ENCODE measurements at regions not wholly inside any gene's neighbourhood (a gene's known extent, or its start where the extent isn't known, plus 50 kb on each side); places are given as distances from the start of the nearest gene placed in this dataset.

DNA sequence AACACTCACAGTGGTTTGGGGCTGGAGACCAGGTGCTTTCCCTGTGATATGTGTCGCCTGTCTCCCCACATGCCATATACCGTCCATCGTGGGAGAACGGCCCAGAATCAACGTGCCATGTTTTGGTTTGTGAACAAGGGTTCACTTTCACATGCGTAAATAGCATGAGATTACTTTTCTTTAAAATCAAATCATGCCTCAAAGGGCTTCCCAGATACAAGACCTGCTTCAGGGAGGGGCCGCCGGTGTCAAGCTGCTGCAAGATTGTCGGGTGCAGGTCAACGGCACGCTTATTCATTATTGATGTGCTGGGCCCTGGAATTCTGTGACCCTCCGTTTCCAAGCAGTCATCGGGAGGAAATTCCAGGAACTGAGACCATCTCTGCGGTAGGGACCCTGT is 145.2 kb upstream of the RTL1 start:
- no peak for DNase-seq

DNA sequence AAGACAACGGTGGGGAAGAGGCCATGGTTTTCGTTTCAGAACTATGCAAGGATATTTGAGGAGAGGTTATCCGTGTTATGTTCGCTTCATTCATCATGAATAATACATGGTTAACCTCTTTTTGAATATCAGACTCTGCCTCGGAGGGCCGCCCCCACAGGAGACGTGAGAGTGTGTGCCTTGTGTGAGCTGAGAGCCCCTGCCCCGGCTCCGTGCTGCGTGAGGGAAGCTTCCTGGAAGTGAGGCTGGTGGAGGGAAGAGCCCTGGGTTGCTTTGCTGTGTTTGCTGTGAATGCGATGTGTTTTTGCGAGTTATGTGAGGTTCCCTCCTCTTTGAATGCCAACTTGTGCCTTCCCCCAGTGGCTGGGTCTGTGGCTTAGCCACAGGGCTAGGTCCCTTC is 146.0 kb upstream of the RTL1 start:
- DNase-seq = no peak

DNA sequence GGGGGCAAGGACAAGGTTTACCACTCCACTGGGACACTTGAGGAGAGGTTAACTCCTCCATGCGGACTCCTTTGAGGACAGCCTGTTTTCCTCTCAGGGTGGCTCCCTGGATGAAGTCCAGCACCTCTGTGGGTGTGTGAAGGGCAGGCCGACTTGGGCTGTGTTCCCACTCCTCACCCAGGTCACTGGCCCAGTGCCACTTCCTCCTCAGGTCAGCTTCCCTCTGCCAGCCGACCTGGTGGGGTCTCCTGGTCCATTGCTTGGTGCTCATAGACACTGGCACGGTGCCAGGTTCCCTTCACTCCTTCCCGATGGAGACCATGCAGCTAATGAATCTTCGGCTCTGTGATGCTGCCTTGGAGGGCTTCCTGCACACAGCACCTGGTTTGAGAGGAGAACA is 146.4 kb upstream of the RTL1 start:
- no peak for DNase-seq

DNA sequence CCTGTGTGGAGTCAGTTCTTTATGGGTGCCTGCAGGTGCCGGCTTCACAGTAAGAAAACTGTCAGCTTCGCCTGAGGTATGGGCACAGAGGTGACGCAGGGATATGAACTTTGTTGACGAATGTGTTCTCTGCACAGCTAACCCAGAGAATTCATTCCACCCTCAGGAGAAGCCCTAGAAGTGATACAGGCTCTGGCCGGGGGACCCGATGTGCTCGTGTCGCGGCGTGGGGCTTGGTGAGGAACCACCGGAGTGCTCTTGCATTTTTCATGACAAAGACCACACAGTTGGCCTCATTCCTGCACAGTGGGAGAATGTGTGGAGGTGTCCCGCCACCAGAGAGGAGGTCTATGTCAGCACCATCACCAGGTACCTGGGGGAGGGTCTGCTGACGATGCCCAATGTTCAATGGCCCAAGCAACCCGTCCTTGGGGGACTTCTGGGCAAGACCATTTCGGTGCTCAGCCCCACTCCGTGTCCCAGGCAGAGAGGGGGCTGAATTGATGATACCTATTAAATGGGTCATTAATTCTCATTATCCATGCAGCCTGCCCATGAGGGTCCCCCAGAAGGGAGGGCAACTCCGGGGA is 147.5 kb upstream of the RTL1 start:
- no peak for DNase-seq

DNA sequence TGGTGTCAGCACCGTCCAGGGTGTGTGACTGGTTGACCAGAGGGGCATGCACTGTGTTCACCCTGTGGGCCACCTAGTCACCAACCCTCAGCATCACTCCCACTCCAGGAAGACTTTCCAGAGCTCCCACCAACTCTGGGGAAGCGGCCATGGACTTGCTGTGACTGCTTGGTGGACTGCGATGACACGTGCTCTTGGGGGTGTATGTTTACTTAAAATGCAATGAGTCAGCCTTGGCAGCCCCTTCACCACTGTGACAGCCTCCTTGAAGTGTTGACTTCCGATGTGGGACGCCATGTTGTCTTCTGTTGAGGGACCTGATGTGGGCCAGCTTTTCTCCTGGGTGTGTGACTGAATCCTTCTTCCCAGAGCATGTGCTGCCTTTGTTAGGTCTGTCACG is 151.1 kb upstream of the RTL1 start:
- DNase-seq = no peak

DNA sequence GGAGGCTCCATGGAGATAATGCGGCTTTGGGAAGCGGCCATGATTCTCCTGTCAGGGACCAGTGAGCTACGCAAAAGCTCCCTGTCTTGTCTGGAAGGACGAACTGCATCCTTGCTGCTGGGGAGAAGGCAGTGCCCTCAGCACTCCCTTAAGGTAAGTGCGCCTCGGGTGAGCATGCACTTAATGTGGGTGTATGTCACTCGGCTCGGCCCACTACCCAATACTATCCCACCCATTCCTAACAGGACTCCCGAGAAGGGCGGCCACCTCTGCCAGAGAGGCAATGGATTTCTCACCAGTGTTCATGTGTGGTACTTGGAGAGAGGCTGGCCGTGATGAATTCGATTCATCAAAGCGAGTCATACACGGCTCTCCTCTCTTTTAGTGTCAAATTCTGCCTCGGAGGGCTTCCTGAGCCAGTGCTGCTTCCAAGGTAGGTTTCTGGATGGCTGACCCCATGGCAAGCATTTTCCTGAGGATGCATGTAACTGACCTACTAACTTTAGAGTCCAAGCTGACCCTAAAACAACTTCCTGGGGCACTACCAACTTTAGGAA is 151.7 kb upstream of the RTL1 start:
- no peak for DNase-seq

DNA sequence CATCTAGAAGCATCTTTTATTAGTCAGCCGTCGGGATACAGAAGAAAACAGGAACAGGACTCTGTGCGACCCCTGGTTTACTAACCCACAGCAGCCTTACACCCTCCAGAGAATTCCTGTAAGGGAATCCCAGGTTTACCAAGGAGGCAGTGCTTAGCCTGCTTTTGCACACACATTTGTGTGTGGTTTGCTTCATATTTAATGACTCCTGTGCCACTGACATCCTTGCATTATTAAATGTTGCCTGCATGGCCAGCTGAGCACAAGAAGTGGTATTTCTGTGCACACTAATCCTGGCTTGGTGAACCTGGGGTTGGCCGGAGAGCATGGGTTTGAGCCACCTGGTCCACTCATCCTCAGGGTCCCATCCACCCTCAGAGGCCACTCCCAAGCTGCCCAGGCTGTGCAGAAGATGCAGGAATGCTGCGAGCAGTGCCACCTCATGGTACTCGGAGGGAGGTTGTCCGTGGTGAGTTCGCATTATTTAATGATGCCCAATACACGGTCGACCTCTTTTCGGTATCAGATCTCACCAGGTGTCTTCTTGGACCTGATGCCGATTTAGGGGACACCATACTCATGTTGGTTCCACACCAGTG is 152.4 kb upstream of the RTL1 start:
- no peak for DNase-seq

DNA sequence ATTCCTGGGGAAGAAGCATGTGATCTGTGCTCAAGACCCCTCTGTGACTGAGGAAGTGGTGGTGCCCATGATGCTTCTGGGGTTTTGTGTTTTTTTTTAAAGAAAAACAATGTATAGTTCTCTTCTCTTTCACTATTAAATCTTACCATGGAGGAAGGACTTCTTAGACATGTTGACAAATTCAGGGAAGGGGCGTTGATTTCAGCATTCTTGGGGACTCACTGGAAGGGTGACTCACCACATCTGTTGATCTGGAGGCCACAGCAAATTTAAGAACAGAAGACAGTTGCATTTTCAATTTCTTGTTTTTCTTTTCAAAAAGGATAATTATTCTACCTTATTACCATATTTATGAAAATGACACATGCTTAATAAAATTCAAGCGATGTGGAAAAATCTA is 152.9 kb upstream of the RTL1 start:
- no peak for DNase-seq

DNA sequence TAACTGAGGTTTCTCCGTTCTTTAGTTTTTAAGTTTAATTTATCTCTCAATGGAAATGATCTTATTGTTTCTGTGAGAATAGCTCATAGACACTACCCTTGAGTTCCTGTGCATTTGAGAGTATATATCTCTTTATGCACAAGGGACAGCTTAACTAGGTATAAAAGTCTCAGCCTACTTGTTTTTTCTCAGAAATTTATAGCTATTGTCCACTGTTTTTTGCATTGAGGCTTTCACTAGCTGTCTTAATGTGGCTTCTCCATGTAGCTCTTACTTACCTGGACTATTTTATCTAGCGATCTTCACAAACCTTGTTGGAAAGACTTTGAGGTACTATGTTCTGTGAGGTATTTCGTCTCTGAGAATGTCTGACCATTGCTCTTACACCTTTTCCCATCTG is 153.9 kb upstream of the RTL1 start:
- no peak for DNase-seq

DNA sequence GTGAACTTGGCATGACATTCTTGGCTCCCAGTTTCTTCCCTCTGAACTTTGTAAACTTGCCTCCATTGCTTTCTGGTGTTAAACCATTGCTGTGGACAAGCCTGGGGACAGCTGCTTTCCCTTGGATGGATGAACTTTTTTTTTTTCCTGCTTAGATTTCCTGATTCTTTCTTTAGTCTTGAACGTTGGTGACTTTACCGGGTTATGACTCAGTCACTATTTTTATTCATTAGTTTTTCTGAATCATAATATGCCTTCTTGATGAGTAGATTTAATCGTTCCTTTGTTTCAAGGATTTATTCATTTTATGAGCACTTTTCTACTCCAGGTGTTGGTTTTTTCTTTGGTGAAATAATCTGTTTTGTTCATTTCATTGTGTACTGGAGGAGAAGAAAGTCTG is 155.0 kb upstream of the RTL1 start:
- no peak for DNase-seq

DNA sequence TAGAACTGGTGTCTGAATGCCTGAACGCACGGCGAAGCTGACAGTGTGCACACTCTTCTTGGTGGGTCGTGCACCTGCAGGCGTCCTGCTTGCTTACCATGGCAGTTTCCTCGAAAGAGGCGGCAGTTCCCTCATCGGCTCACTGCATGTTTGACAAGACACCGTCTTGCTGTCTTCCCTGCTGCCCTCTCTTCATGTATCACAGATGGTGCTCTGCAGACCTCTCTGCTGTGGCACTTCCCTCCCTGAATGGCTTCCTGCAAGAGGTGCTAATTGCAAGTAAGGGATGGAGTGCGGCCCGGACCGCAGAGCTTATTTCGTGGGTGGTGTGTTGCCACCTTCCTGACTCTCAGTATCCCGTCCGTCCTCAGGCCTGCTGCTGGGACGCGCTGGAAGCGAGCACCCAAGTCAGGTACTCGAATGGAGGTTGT is 156.7 kb upstream of the RTL1 start:
- DNase-seq = no peak

DNA sequence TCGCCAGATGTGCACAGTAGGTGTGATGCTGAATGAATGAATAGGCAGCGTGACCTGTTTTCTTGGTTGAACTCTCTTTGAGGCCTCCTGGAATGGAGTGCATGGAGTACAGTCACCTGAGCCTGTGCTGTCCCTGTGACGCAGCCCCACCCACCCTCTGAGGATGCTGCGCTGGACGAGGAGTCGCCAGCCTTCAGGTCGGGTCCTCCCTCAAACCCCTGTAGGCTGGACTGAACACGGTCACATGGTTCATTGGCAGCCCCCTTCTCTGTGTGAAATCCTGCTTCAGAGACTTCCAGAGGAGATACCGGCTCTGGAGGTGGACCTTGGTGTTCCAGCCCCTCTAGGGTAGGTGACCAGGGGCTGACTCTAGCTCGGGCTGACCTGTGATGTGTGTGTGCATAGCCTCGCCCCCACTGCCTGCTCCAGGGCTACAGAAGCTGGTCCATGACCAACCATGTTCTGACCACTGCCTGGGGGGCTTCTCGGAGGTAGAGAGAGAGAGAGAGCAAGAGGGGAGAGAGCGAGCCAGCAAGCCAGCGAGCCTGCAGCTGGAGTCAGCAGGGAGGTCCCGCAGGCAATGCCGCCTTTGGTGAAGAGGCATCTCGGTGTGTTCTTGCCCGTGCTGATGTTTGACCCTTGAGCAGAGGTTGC is 158.0 kb upstream of the RTL1 start:
- no peak for DNase-seq

DNA sequence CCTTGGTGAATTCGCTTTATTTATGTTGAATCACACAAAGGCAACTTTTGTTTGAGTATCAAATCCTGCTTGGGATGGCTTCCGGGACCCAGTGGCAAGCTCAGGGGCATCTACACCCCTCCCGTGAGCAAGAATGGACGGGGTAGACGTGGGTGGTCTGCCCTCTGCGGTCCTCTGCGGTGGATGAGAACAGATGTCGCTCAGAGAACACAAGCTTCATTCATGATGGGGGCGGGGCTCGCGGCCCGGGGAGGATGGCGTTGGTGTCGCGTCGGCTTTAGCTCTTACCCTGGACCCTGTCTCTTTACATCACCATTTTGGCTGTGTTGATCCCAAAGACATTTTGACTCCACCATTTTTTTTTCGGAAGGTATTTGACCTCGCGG is 158.5 kb upstream of the RTL1 start:
- DNase-seq = no peak

DNA sequence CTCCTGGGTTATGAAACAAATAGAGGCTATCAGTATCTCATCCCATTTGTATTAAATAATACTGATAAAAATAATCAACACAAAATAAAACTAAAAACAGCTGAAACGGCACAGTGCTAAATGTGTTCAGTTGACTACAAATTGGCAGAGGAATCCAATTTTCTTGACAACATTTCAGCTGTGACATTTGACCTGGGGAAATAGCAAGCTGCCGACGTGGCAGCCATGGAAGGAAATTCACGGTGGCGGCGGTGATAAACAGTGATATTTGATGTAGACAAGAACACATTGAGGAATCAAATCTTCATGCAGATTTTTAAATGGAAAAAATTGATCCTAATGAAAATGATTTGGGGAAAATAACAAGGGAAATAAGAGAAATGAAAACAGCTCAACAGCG is 159.1 kb upstream of the RTL1 start:
- no peak for DNase-seq

DNA sequence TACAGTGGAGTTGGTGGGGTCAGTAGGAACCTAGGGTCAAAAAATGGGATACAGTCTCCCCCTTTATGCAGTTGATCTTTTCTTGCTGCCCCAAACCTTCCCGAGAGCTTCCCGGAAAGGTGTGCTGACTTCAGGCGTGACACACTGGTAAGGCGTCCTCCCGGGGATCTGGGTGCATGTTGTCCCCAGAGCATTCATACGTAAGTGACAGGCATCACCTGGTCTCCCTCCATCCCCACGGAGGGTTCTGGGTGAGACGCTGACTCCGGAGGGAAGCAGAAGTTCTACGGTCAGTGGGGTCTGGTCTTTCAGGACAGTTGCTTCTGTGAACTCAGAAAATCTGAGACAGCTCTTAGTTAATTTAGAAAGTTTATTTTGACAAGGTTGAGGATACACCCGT is 159.6 kb upstream of the RTL1 start:
- DNase-seq = no peak

DNA sequence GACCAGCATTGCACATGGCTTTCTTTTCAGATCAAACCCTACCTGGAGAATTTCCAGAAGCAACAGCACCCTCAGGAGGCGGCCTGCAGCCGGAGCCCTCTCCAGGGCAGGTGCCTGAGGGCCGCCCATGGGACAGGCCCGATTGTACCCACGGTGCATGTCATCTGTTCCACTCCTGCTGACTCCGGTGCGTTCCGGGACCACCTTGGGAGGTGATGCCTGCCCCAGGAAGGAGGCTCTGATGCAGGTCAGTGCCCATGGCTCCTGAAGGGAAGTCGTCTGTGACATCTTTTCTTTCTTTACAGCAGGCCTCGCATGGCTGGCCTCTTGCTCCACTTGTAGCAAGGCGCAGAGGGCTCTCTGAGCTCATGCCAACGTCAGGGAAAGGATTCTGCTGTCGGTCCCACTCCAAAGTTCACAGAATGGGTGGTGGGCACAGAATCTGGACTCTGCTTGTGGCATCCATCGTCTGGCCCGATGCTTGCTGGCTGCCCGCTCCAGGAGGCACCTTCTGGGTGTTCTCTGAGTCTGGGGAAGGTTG is 160.7 kb upstream of the RTL1 start:
- DNase-seq = no peak

DNA sequence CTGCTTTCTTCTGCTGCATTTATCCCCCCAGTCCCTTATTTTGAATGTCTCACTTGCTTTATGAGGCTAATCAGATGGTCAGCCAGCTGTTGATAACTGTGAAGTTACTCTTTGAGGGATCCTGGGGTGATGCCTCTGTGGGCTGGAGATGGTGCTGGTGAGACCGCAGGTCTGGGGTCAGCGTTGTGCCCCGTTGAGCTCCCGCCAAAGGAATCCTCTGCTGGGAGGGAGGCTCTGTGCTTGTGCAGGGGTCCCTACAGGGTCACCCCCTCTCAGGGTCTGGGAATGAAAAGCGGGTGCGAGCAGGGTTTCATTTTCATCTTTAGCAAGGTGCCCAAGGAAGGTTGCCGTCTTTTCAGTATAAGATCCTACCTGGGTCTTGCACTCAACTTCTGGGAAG is 161.2 kb upstream of the RTL1 start:
- DNase-seq = no peak

DNA sequence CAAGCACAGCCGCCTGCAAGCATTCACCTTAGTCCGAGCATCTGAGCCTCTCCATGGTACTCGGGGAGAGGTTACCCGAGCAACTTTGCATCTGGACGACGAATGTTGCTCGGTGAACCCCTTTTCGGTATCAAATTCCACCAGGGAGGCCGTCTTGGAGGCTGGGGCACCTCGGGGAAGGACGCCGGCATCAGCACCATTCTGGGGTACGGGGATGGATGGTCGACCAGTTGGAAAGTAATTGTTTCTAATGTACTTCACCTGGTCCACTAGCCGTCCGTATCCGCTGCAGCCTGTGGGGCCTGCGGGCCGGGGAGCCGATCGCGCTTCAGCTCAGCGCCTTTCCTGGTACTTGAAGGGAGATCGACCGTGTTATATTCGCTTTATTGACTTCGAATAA is 161.7 kb upstream of the RTL1 start:
- DNase-seq = no peak

DNA sequence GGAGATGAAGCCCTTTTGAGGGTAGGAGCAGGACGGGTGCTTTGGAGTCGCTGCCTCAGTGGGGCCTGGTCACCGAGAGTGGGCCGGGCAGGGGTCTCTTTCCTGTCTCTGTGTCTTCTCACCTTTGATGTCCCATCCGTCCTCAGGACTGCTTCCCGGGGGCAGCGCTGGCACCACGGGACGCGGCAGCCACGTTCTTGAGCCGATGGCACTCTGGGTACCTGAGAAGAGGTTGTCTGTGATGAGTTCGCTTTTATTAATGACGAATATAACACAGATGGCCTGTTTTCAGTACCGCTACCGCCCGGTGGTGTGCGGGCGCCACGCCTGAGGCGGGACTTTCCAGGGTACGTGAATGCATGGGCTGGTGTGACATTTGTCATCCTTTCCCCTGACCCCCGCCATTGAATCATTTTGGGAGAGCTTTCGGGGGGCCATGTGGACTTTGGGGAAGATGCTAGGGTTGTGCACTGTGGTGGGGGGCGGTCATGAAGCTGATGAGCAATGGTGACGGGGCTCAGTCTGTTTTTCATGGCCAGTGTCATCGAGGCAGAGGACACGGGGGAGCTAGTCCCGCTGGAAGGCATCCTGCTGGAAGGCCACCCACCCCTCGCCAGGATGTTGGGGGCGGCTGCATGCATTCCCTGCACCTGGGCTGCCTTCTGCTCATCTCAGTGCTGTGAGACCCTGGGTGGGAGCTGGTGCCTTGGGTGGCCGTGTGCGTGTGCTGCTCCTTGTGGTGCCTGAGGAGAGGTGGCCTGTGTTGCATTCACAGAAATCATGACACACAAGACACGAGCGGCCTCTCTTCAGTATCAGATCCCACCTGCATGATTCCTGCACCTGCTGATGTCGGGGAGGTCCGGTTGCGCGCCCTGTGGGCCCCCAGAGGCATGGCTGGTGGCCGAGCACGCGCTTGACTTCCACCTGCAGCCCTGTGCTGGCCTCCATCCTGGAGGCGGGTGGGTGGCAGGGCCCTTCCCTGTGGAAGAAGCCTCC is 162.5 kb upstream of the RTL1 start:
- DNase-seq = no peak

DNA sequence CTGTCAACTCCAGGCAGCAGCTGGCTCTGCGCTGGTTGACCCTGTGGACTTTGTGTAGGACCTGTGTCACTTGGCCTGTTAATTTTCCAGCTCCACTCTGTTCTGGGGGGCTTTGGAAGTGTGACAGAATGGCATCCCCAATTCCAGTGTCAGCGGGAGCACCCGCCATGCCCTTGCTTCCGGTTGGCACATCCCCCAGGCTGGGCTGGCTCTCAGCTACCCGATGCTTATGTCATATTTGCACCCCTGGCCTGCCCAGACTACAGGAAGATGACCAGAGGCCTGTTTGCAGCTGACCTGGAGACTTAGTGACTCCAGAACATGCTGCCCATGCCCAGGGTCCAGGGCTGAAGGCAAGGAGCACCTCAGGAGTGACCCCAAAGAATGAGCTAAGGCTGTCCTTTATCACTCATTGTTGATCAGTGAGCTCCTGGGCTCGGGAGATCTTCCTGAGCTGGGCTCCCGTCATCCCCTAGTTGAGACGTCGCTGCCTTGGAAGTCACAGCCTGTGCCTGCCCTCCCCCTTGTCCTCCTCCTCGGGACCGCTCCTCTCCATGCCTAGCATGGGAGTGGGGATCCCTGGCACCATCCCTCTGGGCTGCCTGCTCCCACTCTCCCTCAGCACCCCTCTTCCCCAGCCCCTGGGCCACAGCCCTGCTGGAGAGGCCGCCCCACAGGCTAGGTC is 163.4 kb upstream of the RTL1 start:
- DNase-seq = no peak

DNA sequence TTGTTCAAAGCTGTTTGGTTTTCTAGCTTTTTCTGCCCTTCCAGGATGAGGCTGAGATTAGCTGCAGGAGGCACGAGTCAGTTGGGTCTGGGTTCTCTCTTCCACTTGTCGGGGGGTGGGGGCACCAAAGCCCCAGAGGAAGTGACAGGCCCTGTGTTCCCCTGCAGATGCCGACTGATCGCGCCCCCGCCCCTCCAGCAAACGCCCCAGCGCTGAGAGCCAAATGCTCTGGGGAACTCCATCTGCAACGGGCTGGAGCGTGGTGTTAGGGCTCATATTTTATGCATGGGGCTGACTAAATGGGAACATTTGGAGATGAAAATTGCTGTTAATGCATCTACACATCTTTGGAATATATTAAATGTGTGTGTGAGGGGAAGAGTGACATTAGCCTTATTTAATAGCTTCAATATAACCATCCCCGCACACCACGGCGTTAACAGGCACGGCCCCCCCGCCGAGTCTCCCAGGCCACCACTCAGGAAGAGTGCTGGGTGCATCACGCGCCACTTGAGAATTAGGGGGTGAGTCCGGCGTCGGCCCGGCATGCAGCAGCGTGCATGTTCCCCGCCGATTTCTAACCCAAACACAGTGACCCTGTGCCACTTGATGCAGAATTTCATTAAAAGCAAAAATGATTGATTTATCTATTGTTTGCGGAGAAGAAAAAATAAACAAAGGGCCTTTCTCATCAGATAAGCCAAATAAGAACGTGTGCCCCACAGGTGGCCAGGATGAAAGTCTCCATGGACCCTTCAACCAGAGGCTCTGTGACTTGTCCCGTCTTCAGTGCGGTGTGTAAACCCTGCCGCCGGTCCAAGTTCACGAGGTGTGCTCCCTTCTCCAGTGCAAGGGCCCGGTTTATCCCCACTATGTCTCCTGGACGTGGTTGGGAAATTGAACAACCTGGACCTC is 165.0 kb upstream of the RTL1 start:
- no peak for DNase-seq

DNA sequence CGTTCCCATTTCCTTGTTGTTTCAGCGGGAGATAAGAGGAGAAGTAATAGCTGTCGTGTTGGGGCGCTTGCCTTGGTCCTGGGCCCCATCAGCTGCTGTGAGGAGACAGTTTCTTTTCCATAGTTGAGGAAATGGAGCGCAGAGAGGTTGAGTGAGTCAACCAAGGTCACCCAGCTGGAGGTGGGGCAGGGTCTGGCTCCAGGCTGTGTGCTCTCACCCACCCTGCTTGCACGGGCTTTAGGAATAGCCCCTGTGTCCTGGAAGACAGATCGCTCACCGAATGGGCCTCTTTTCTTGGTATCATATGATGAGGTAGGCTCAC is 165.7 kb upstream of the RTL1 start:
- DNase-seq = no peak

Measured in NCI-H345 (cell line).